HEK293 (cell line): ENCODE measurements at regions not wholly inside any gene's neighbourhood (a gene's known extent, or its start where the extent isn't known, plus 50 kb on each side); places are given as distances from the start of the nearest gene placed in this dataset.

Experiments
- CTCF ChIA-PET: fragments of 350-600 bp; formaldehyde crosslinking; extraction: SDS; loops from one replicate; lab custom pipeline; 2021; ENCODE audit warnings: antibody characterized with exemption; lab: Yijun Ruan, JAX
- POLR2A ChIA-PET: fragments of 300-600 bp; formaldehyde crosslinking; extraction: SDS; loops from one replicate; lab custom pipeline; 2020; ENCODE audit warnings: antibody characterized with exemption, inconsistent platforms; lab: Yijun Ruan, JAX
- H3K27ac ChIP-seq: fragments of 200-500 bp; sonication (Bioruptor generic); 2 replicates; pipeline ENCODE4 v1.5.1; 2014; ENCODE audit warnings: low read depth, low read length, control low read depth, inconsistent platforms; ENCODE audit errors: extremely low read depth
- H3K36me3 ChIP-seq, 2 experiments: fragments of 200-500 bp in 1 of 2; sonication (Bioruptor generic) in 1 of 2; 1 replicate in 1 of 2; 2 replicates in 1 of 2; pipeline ENCODE4 v1.5.1; 2014 to 2017; ENCODE audit warnings: inconsistent platforms in 2 of 2, low read length in 2 of 2; ENCODE audit not compliant: control insufficient read depth in 2 of 2, insufficient read depth in 1 of 2
- H3K4me1 ChIP-seq: fragments of 200-500 bp; sonication (Bioruptor generic); 2 replicates; pipeline ENCODE4 v1.5.1; 2014; ENCODE audit warnings: mild to moderate bottlenecking, low read length, inconsistent platforms; ENCODE audit not compliant: control insufficient read depth, insufficient read depth
- H3K4me3 ChIP-seq: 2 replicates; pipeline ENCODE4 v1.5.1; 2011; ENCODE audit warnings: low read depth, mild to moderate bottlenecking, control low read depth, low read length, moderate library complexity
- H3K9me3 ChIP-seq: fragments of 200-500 bp; sonication (Bioruptor generic); 2 replicates; pipeline ENCODE4 v1.5.1; 2014; ENCODE audit warnings: low read depth, low read length, inconsistent platforms; ENCODE audit not compliant: control insufficient read depth, insufficient read depth
- EGR2 ChIP-seq: fragments of 450-650 bp; formaldehyde crosslinking; IDR thresholded peaks from 2 replicates; pipeline ENCODE4 v1.5.1; 2016; ENCODE audit warnings: low read depth, missing biosample characterization, missing genetic modification characterization
- ELK4 ChIP-seq: IDR thresholded peaks from 2 replicates; pipeline ENCODE4 v1.6.1; 2011; ENCODE audit warnings: mild to moderate bottlenecking, low read depth, low read length, borderline replicate concordance
- FEZF1 ChIP-seq: fragments of 450-650 bp; formaldehyde crosslinking; IDR thresholded peaks from 2 replicates; pipeline ENCODE4 v1.5.1; 2016; ENCODE audit warnings: missing biosample characterization, missing genetic modification characterization
- HOXA7 ChIP-seq: sonication (generic); formaldehyde crosslinking; IDR thresholded peaks from 2 replicates; pipeline ENCODE4 v1.8.1; 2022; ENCODE audit warnings: missing genetic modification reagents, borderline replicate concordance
- KLF17 ChIP-seq: fragments of 450-650 bp; formaldehyde crosslinking; IDR thresholded peaks from 2 replicates; pipeline ENCODE4 v1.5.1; 2016; ENCODE audit warnings: missing biosample characterization, missing genetic modification characterization
- SP3 ChIP-seq: fragments of 450-650 bp; formaldehyde crosslinking; IDR thresholded peaks from 2 replicates; pipeline ENCODE4 v1.5.1; 2016; ENCODE audit warnings: missing biosample characterization, missing genetic modification characterization
- ZBTB10 ChIP-seq: fragments of 450-650 bp; formaldehyde crosslinking; IDR thresholded peaks from 2 replicates; pipeline ENCODE4 v1.5.1; 2016; ENCODE audit warnings: missing biosample characterization, missing genetic modification characterization
- ZBTB17 ChIP-seq: fragments of 450-650 bp; formaldehyde crosslinking; IDR thresholded peaks from 2 replicates; pipeline ENCODE4 v1.5.1; 2016; ENCODE audit warnings: missing biosample characterization, missing genetic modification characterization
- ZIC2 ChIP-seq: fragments of 450-650 bp; formaldehyde crosslinking; IDR thresholded peaks from 2 replicates; pipeline ENCODE4 v1.5.1; 2016; ENCODE audit warnings: missing biosample characterization, missing genetic modification characterization
- ZNF169 ChIP-seq: fragments of 450-650 bp; formaldehyde crosslinking; IDR thresholded peaks from 2 replicates; pipeline ENCODE4 v1.5.1; 2016; ENCODE audit warnings: missing biosample characterization, missing genetic modification characterization
- ZNF175 ChIP-seq: fragments of 450-650 bp; formaldehyde crosslinking; IDR thresholded peaks from 2 replicates; pipeline ENCODE4 v1.5.1; 2016; ENCODE audit warnings: missing biosample characterization, missing genetic modification characterization
- ZNF18 ChIP-seq: fragments of 450-650 bp; formaldehyde crosslinking; IDR thresholded peaks from 2 replicates; pipeline ENCODE4 v1.5.1; 2016; ENCODE audit warnings: missing biosample characterization, missing genetic modification characterization
- ZNF239 ChIP-seq: fragments of 450-650 bp; formaldehyde crosslinking; IDR thresholded peaks from 2 replicates; pipeline ENCODE4 v1.5.1; 2016; ENCODE audit warnings: missing biosample characterization, missing genetic modification characterization
- ZNF248 ChIP-seq: fragments of 450-650 bp; formaldehyde crosslinking; IDR thresholded peaks from 2 replicates; pipeline ENCODE4 v1.5.1; 2017; ENCODE audit warnings: missing biosample characterization, missing genetic modification characterization
- ZNF292 ChIP-seq: fragments of 450-650 bp; formaldehyde crosslinking; IDR thresholded peaks from 2 replicates; pipeline ENCODE4 v1.5.1; 2016; ENCODE audit warnings: low read depth, missing biosample characterization, missing genetic modification characterization, borderline replicate concordance
- ZNF362 ChIP-seq: fragments of 450-650 bp; formaldehyde crosslinking; IDR thresholded peaks from 2 replicates; pipeline ENCODE4 v1.5.1; 2016; ENCODE audit warnings: missing biosample characterization, missing genetic modification characterization
- ZNF433 ChIP-seq: fragments of 450-650 bp; formaldehyde crosslinking; IDR thresholded peaks from 2 replicates; pipeline ENCODE4 v1.5.1; 2016; ENCODE audit warnings: missing biosample characterization, missing genetic modification characterization, low read depth
- ZNF449 ChIP-seq: fragments of 450-650 bp; formaldehyde crosslinking; IDR thresholded peaks from 2 replicates; pipeline ENCODE4 v1.5.1; 2017; ENCODE audit warnings: missing biosample characterization, mild to moderate bottlenecking, missing genetic modification characterization, moderate library complexity
- ZNF510 ChIP-seq: fragments of 450-650 bp; formaldehyde crosslinking; IDR thresholded peaks from 2 replicates; pipeline ENCODE4 v1.5.1; 2018; ENCODE audit warnings: mild to moderate bottlenecking, missing genetic modification characterization, missing biosample characterization; ENCODE audit not compliant: insufficient replicate concordance
- ZNF624 ChIP-seq: fragments of 450-650 bp; formaldehyde crosslinking; IDR thresholded peaks from 2 replicates; pipeline ENCODE4 v1.5.1; 2017; ENCODE audit warnings: missing biosample characterization, missing genetic modification characterization

GRCh38 chr14:40317690-40318089 is 885.5 kb upstream of the FBXO33 start:
- TF ChIP-seq ZNF362 (tag by site-specific recombination) (no peak), ZIC2 (no peak), ELK4 (no peak), ZBTB10 (no peak)
- no peak overlapping the region for H3K4me3 ChIP-seq
- H3K27ac ChIP-seq: no peak overlapping the region
- no peaks in the 10 kb centered on the region for H3K9me3 ChIP-seq
- H3K36me3 ChIP-seq: no peaks in the 10 kb centered on the region
- ChIA-PET CTCF (no interaction called here), POLR2A (no interaction called here)
- no peaks in the 10 kb centered on the region for H3K4me1 ChIP-seq

- CTCF ChIA-PET: no interaction called here
- no peaks in the 10 kb centered on the region for H3K4me1 ChIP-seq
- no peak overlapping the region for H3K27ac ChIP-seq
- no peak overlapping the region for H3K4me3 ChIP-seq
- no peaks in the 10 kb centered on the region for H3K36me3 ChIP-seq
- TF ChIP-seq ZNF169 (tag by site-specific recombination) (no peak), ZNF239 (tag by site-specific recombination) (no peak), SP3 (tag by site-specific recombination) (no peak), ZNF624 (no peak), ZNF175 (tag by site-specific recombination) (no peak), ZBTB17 (tag by site-specific recombination) (no peak), FEZF1 (tag by site-specific recombination) (no peak), HOXA7 (CRISPR knock-in tag) (no peak), ZNF510 (tag by site-specific recombination) (no peak), EGR2 (tag by site-specific recombination) (no peak), ZNF433 (tag by site-specific recombination) (no peak), ZNF18 (tag by site-specific recombination) (no peak), KLF17 (tag by site-specific recombination) (no peak), ZNF248 (tag by site-specific recombination) (no peak), ZNF292 (no peak), ZNF449 (tag by site-specific recombination) (no peak)
- TF ChIP-seq, all 188 proteins: peak for 0
- POLR2A ChIA-PET: no interaction called here
- H3K9me3 ChIP-seq: no peaks in the 10 kb centered on the region
Observed at GRCh38 chr14:40312296-40312695, 880.1 kb upstream of the FBXO33 start.
